NT2/D1 (cell line): ENCODE measurements at regions not wholly inside any gene's neighbourhood (a gene's known extent, or its start where the extent isn't known, plus 50 kb on each side); places are given as distances from the start of the nearest gene placed in this dataset.
"Not testable (repeated sequence)": the region's sequence is repeated elsewhere in the genome, so short reads cannot be mapped to it uniquely, and the experiment has no call there.

Experiments
- DNase-seq: peaks from one replicate; pipeline ENCODE4 v3.0.0-alpha.2; 2011; ENCODE audit warnings: low read depth, low spot score
- H3K27me3 ChIP-seq: 2 replicates; pipeline ENCODE4 v1.6.0; 2011; ENCODE audit warnings: mild to moderate bottlenecking; ENCODE audit not compliant: insufficient read length, insufficient read depth
- H3K36me3 ChIP-seq: 2 replicates; pipeline ENCODE4 v1.6.1; 2011; ENCODE audit warnings: mild to moderate bottlenecking, low read length, mixed read lengths; ENCODE audit not compliant: insufficient read depth, insufficient read length
- H3K4me1 ChIP-seq: 2 replicates; pipeline ENCODE4 v1.5.1; 2011; ENCODE audit not compliant: insufficient read depth, insufficient read length
- H3K4me3 ChIP-seq: 2 replicates; pipeline ENCODE4 v1.5.1; 2011; ENCODE audit warnings: low read depth; ENCODE audit not compliant: insufficient read length
- H3K9ac ChIP-seq: 2 replicates; pipeline ENCODE4 v1.6.0; 2011; ENCODE audit warnings: low read depth; ENCODE audit not compliant: insufficient read length
- H3K9me3 ChIP-seq: 2 replicates; pipeline ENCODE4 v1.5.1; 2011; ENCODE audit warnings: mild to moderate bottlenecking, low read length; ENCODE audit not compliant: insufficient read depth
- SUZ12 ChIP-seq: IDR thresholded peaks from 2 replicates; pipeline ENCODE4 v1.6.1; 2011; ENCODE audit not compliant: insufficient read length, insufficient read depth; ENCODE audit errors: extremely low read depth
- YY1 ChIP-seq: IDR thresholded peaks from 2 replicates; pipeline ENCODE4 v1.6.1; 2011; ENCODE audit not compliant: insufficient read length, insufficient read depth
- ZNF274 ChIP-seq: IDR thresholded peaks from 2 replicates; pipeline ENCODE4 v1.6.1; 2011; ENCODE audit warnings: mild to moderate bottlenecking, low read depth, low read length

DNA sequence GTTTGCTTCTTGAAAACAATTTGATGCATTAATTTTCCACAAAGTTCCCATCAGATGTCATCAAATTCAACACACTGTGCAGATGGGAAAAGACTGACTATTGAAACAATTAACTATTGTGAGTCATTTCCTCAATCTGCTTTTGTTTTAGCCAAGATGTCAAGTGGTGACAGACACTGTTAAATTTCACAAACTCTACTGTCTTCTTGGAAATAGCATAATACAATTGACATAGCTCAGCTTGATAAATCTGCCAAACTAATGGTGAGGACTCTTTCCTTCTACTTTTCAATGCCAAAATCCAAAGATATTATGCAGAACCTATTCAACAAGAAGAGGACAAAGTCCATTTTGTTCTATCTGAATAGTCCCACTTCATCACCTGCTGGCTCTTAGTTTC lies 242.3 kb downstream of the CAAP1 start:
- no peak overlapping the region for H3K4me3 ChIP-seq
- H3K9me3 ChIP-seq = no peaks in the 10 kb centered on the region

DNA sequence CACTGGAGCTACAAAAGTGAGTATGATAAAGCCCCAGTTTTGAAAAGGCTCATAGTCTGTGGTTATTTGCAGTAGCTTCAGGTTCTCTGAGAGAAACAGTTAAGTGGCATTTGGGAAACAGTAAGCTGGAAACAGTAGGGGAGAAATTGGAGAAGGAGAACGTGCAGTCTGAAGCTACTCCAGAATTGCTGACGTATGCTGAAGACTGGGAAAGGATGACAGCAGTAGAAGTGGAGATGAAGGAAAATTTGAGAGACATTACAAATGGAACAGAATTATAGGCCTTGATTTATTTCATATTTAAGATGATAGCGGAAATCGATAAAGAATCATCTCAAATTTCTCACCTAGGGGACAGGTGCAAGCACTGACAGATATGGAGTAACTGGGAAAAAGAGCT lies 248.8 kb downstream of the CAAP1 start:
- DNase-seq = no peak
- H3K36me3 ChIP-seq = no peaks in the 10 kb centered on the region
- H3K4me3 ChIP-seq = no peak overlapping the region
- H3K4me1 ChIP-seq = no peaks in the 10 kb centered on the region
- no peaks in the 10 kb centered on the region for H3K27me3 ChIP-seq
- H3K9ac ChIP-seq = no peak overlapping the region
- 0 out of 2 replicates have a peak, but pooled peaks cover 5% of the 10 kb centered on the region for H3K9me3 ChIP-seq
- TF ChIP-seq ZNF274 (no peak), SUZ12 (no peak), YY1 (no peak)

More for the DNA sequence above, 242.3 kb downstream of the CAAP1 start:
- H3K27me3 ChIP-seq = no peaks in the 10 kb centered on the region
- no peak overlapping the region for H3K9ac ChIP-seq
- no peaks in the 10 kb centered on the region for H3K4me1 ChIP-seq
- TF ChIP-seq SUZ12 = no peak
- H3K36me3 ChIP-seq = no peaks in the 10 kb centered on the region
- no peak for DNase-seq

DNA sequence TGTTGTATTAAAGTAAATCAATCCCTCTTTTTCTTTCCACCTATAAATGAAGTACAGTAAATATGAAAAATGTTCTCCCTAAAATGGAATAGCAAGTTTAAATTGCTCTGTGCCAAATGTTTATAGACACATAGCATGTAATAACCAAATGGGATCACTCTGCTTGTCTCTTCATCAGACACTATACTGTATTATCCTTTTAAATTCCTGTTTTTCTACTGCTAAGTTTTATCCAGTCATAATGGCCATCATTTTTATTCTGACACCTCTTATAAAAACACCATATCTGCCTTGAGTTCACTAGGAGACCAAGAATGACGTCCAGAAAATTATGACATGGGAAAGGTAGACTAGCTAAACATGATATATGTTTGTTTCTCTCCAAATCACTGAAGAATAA lies 252.8 kb downstream of the CAAP1 start:
- H3K4me3 ChIP-seq = no peak overlapping the region
- H3K36me3 ChIP-seq = no peaks in the 10 kb centered on the region
- DNase-seq = no peak
- no peak overlapping the region for H3K9ac ChIP-seq
- peaks cover 35% of the 10 kb centered on the region; the same call in 1 of the 2 replicates for H3K9me3 ChIP-seq
- H3K4me1 ChIP-seq = peaks cover 3% of the 10 kb centered on the region
- H3K27me3 ChIP-seq = no peaks in the 10 kb centered on the region
- TF ChIP-seq SUZ12 (no peak), YY1 (no peak), ZNF274 (no peak)

DNA sequence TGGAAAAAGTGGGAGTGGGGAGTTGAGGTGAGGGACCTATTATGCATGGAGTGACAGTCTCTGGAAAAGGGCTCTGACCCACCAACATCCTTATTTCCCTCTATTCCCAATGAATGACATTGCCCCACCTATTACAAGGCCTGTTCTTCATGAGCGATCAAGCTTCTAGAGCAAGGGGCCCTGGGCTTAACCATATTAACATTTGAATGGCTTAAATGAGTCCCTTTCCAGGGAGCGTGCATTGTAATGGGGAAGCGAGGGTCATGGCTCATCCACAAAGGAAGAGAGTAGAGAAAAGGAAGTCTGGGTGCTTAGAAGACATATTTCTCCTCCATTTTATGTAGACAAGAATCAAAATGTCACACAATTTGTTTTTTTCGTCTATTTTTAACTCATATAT lies 255.5 kb downstream of the CAAP1 start:
- peak; percentile 92 for DNase-seq
- Histone ChIP-seq H3K4me1 (peaks cover 3% of the 10 kb centered on the region), H3K27me3 (no peaks in the 10 kb centered on the region), H3K9ac (no peak overlapping the region), H3K4me3 (no peak overlapping the region), H3K36me3 (no peaks in the 10 kb centered on the region), H3K9me3 (peaks cover 35% of the 10 kb centered on the region; the same call in 1 of the 2 replicates)
- no peak for TF ChIP-seq YY1
- no peak for TF ChIP-seq SUZ12
- TF ChIP-seq ZNF274 = no peak

DNA sequence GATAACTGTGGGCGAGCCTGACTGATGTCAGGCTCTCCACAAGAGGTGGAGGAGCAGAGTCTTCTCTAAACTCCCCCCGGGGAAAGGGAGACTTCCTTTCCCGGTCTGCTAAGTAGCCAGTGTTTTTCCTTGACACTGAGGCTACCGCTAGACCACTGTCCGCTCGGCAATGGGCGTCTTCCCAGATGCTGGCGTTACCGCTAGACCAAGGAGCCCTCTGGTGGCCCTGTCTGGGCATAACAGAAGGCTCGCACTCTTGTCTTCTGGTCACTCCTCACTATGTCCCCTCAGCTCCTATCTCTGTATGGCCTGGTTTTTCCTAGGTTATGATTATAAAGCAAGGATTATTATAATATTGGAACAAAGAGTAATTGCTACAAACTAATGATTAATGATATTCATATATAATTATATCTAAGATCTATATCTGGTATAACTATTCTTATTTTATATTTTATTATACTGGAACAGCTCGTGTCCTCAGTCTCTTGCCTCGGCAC lies 278.7 kb downstream of the CAAP1 start:
- not testable (repeated sequence) for H3K4me3 ChIP-seq, DNase-seq, H3K27me3 ChIP-seq, H3K9ac ChIP-seq, H3K4me1 ChIP-seq, H3K36me3 ChIP-seq, H3K9me3 ChIP-seq

DNA sequence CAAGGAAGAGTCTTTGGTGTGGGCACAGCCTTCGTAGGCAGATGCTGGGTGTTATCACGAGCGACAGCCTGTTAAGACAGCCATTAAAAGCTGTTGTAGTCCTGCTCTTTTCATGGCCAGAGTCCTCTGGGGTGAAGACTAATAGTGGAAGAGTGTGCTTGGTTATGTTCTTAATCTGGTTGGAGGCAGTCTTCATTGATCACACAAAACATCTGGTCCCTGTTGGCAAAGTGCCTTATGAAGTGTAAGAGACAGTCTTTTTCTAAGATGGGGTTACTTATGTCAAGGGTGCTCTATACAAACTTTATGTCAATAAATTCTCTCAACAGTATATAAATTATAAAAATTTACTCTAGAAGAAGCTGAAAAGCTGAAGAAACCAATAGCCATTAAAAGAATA lies 280.4 kb downstream of the CAAP1 start:
- H3K4me1 ChIP-seq = no peaks in the 10 kb centered on the region
- H3K4me3 ChIP-seq = no peak overlapping the region
- H3K9me3 ChIP-seq = no peaks in the 10 kb centered on the region
- no peaks in the 10 kb centered on the region for H3K27me3 ChIP-seq
- H3K9ac ChIP-seq = no peak overlapping the region
- TF ChIP-seq SUZ12 = no peak
- no peak for TF ChIP-seq YY1
- TF ChIP-seq ZNF274 = no peak
- H3K36me3 ChIP-seq = no peaks in the 10 kb centered on the region
- no peak for DNase-seq

DNA sequence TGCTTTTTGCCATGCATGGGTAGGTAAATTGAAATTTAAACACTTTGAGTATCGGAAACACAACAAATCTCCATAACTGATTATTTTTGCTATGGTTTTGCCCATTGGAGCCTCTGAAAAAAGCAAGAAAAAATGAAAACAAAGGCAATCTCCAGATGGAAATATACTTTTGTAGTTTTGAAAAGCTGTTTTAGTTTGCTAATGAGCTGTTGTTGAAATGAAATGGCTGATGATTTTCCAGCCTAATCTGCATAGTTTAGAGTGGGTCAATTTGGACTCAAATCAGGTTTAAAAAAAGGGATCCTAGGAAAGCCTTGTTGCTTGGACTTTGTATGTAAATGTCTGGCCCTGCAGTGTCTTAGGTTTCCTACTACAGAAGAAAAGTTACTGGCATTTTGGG lies 285.8 kb downstream of the CAAP1 start:
- Histone ChIP-seq H3K36me3 (no peaks in the 10 kb centered on the region), H3K9ac (no peak overlapping the region), H3K4me1 (no peaks in the 10 kb centered on the region), H3K27me3 (no peaks in the 10 kb centered on the region), H3K4me3 (no peak overlapping the region), H3K9me3 (no peaks in the 10 kb centered on the region)
- TF ChIP-seq SUZ12 = no peak
- no peak for TF ChIP-seq YY1
- TF ChIP-seq ZNF274 = no peak
- DNase-seq = no peak

DNA sequence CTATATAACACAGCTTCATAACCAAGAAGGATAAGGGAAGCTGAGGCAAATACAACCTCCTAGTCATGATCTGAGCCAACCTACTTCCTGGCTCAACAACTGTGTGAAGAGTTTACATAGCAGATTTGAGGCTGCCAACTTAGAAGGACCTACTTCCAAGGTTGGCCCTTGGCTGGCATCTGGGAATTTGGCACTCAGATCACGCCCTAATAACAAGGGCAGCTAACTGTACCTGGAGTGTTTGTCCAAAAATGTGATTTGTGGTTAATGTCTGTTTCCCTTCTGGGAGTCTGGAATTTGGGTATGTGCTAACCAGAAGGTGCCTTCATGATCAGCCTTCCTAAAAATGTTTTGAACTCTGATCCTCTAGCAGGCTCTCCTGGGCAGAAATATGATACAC lies 287.2 kb downstream of the CAAP1 start:
- DNase-seq = no peak
- no peaks in the 10 kb centered on the region for H3K36me3 ChIP-seq
- H3K4me1 ChIP-seq = no peaks in the 10 kb centered on the region
- H3K4me3 ChIP-seq = no peak overlapping the region
- H3K27me3 ChIP-seq = no peaks in the 10 kb centered on the region
- no peak overlapping the region for H3K9ac ChIP-seq
- no peak for TF ChIP-seq YY1
- no peak for TF ChIP-seq ZNF274
- TF ChIP-seq SUZ12 = no peak
- peaks cover 4% of the 10 kb centered on the region; the same call in 1 of the 2 replicates for H3K9me3 ChIP-seq
